Sigmoid colon (tissue), 4 donors: ENCODE measurements at regions not wholly inside any gene's neighbourhood (a gene's known extent, or its start where the extent isn't known, plus 50 kb on each side); places are given as distances from the start of the nearest gene placed in this dataset.

Experiments
- POLR2AphosphoS5 ChIP-seq, 4 donors: sonication (generic); formaldehyde crosslinking; IDR thresholded peaks; one replicate each; pipeline ENCODE4 v1.6.1; 2017; ENCODE audit warnings: antibody characterized with exemption in 4 of 4
- TF ChIP-seq, protein P1 (sequence below), 4 experiments: fragments of 450-650 bp in 3 of 4; fragments of 200-600 bp in 1 of 4; IDR thresholded peaks; one replicate each; pipeline ENCODE4 v1.5.1; 2016 to 2019; ENCODE audit warnings: antibody characterized with exemption in 4 of 4, mild to moderate bottlenecking in 3 of 4, moderate library complexity in 2 of 4

GRCh38 chr20:53806683-53807401, 213.2 kb upstream of the ZNF217 start:
- TF ChIP-seq, protein P1, sequence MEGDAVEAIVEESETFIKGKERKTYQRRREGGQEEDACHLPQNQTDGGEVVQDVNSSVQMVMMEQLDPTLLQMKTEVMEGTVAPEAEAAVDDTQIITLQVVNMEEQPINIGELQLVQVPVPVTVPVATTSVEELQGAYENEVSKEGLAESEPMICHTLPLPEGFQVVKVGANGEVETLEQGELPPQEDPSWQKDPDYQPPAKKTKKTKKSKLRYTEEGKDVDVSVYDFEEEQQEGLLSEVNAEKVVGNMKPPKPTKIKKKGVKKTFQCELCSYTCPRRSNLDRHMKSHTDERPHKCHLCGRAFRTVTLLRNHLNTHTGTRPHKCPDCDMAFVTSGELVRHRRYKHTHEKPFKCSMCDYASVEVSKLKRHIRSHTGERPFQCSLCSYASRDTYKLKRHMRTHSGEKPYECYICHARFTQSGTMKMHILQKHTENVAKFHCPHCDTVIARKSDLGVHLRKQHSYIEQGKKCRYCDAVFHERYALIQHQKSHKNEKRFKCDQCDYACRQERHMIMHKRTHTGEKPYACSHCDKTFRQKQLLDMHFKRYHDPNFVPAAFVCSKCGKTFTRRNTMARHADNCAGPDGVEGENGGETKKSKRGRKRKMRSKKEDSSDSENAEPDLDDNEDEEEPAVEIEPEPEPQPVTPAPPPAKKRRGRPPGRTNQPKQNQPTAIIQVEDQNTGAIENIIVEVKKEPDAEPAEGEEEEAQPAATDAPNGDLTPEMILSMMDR (IDR thresholded peaks at IDR 0.05) = no peak
- no peak for TF ChIP-seq POLR2AphosphoS5 (IDR thresholded peaks at IDR 0.05)
